PC-9 (cell line): ENCODE measurements at regions not wholly inside any gene's neighbourhood (a gene's known extent, or its start where the extent isn't known, plus 50 kb on each side); places are given as distances from the start of the nearest gene placed in this dataset.

Source experiments
- BruUV-seq: library from RNA; stranded (reverse); fragments of 400-500 nt; replicated peaks from 2 replicates; lab custom pipeline; 2021; lab: Mats Ljungman, UMichigan
- CTCF ChIA-PET: fragments of 300-600 bp; sonication (Branson Sonifier 250); formaldehyde crosslinking; loops from one replicate; lab custom pipeline; 2022; ENCODE audit warnings: antibody characterized with exemption; lab: Charles Lee
- POLR2A ChIA-PET: fragments of 300-600 bp; sonication (Branson Sonifier 250); formaldehyde crosslinking; loops from one replicate; lab custom pipeline; 2022; ENCODE audit warnings: antibody characterized with exemption; ENCODE audit not compliant: unreplicated experiment; lab: Charles Lee
- DNase-seq, 2 experiments: peaks; one replicate each; pipeline versions ENCODE4 v3.0.0 to v3.0.0-alpha.2; 2015 to 2022; ENCODE audit warnings: mixed read lengths in 1 of 2
- H2AFZ ChIP-seq: fragments of 200-600 bp; sonication (generic); 2 replicates; pipeline ENCODE4 v1.8.1; 2017; ENCODE audit warnings: antibody characterized with exemption
- H3F3A ChIP-seq: fragments of 200-600 bp; sonication (generic); 2 replicates; pipeline ENCODE4 v1.8.1; 2017; ENCODE audit warnings: antibody characterized with exemption, mild to moderate bottlenecking, low read depth; ENCODE audit not compliant: insufficient read depth
- H3K27ac ChIP-seq: fragments of 200-600 bp; sonication (generic); 2 replicates; pipeline ENCODE4 v1.6.1; 2016; ENCODE audit warnings: mixed run types
- H3K27me3 ChIP-seq: fragments of 200-600 bp; sonication (generic); 2 replicates; pipeline ENCODE4 v1.6.1; 2016; ENCODE audit warnings: low read depth, mixed run types; ENCODE audit not compliant: insufficient read depth
- H3K36me3 ChIP-seq: fragments of 200-600 bp; sonication (generic); 2 replicates; pipeline ENCODE4 v1.6.1; 2016; ENCODE audit warnings: low read depth, mixed run types
- H3K4me1 ChIP-seq: fragments of 200-600 bp; sonication (generic); replicated peaks from 2 replicates; pipeline ENCODE4 v1.6.1; 2016; ENCODE audit warnings: mixed run types; ENCODE audit not compliant: insufficient read depth
- H3K4me2 ChIP-seq: fragments of 200-600 bp; sonication (generic); 2 replicates; pipeline ENCODE4 v1.6.1; 2017; ENCODE audit warnings: mixed run types
- H3K4me3 ChIP-seq: fragments of 200-600 bp; sonication (generic); 2 replicates; pipeline ENCODE4 v1.6.1; 2016; ENCODE audit warnings: mixed run types
- H3K79me2 ChIP-seq: fragments of 200-600 bp; sonication (generic); 2 replicates; pipeline ENCODE4 v1.6.1; 2017; ENCODE audit warnings: low read depth, mixed run types
- H3K9me2 ChIP-seq: fragments of 200-600 bp; sonication (generic); 2 replicates; pipeline ENCODE4 v1.8.1; 2017; ENCODE audit warnings: mild to moderate bottlenecking; ENCODE audit not compliant: insufficient read depth
- H3K9me3 ChIP-seq: fragments of 200-600 bp; sonication (generic); 2 replicates; pipeline ENCODE4 v1.8.1; 2016; ENCODE audit warnings: low read depth; ENCODE audit not compliant: insufficient read depth
- H4K20me1 ChIP-seq: fragments of 200-600 bp; sonication (generic); 2 replicates; pipeline ENCODE4 v1.8.1; 2017; ENCODE audit not compliant: insufficient read depth
- EZH2 ChIP-seq: fragments of 200-600 bp; sonication (generic); IDR thresholded peaks from 2 replicates; pipeline ENCODE4 v1.8.0; 2017; ENCODE audit warnings: antibody characterized with exemption, low read depth
- intact Hi-C: fragments of 100-400 bp; cut with micrococcal nuclease; formaldehyde crosslinking; loops from one replicate; pipeline ENCODE4 v1.10.0; 2022; ENCODE audit not compliant: unreplicated experiment
- TF ChIP-seq, protein P1 (sequence below): fragments of 200-600 bp; sonication (generic); conservative IDR thresholded peaks from 2 replicates; pipeline ENCODE4 v1.6.1; 2017; ENCODE audit warnings: mixed run types, antibody characterized with exemption, mild to moderate bottlenecking, moderate library complexity

DNA sequence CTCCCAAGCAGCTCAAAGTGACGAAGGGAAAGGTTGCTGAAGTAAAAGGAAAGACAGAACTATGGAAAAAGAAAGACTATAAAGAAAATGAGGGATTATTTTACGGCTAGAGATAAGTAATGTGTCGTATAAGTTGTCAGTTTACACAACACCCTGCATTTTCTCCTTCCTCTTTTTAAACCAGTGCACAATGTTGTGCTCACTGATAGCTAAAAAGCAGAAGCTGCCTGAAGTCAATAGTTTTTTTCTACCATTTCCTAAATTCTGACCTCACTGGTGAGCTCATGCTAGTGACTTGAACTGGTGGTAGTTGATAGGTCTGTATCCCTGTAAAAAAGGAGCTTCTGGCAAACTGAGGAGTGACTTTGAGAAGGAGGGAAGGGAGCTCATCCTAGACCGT lies 368.6 kb upstream of the GBE1 start:
- Histone ChIP-seq H4K20me1 (no peaks in the 10 kb centered on the region), H3K4me3 (no peak overlapping the region), H3K4me2 (no peak overlapping the region), H3K27ac (no peak overlapping the region), H2AFZ (no peak overlapping the region), H3K79me2 (no peaks in the 10 kb centered on the region), H3K9me2 (no peaks in the 10 kb centered on the region), H3K4me1 (no peaks in the 10 kb centered on the region), H3K27me3 (no peaks in the 10 kb centered on the region), H3K36me3 (no peaks in the 10 kb centered on the region), H3F3A (no peaks in the 10 kb centered on the region), H3K9me3 (no peaks in the 10 kb centered on the region)
- ChIA-PET POLR2A (no interaction called here), CTCF (interaction anchor here (0.5 kb wide), 1 partner anchor 370 kb away, joined by 3 read pairs; no protein-coding TSS in a partner anchor)
- no peak for TF ChIP-seq EZH2
- TF ChIP-seq, protein P1, sequence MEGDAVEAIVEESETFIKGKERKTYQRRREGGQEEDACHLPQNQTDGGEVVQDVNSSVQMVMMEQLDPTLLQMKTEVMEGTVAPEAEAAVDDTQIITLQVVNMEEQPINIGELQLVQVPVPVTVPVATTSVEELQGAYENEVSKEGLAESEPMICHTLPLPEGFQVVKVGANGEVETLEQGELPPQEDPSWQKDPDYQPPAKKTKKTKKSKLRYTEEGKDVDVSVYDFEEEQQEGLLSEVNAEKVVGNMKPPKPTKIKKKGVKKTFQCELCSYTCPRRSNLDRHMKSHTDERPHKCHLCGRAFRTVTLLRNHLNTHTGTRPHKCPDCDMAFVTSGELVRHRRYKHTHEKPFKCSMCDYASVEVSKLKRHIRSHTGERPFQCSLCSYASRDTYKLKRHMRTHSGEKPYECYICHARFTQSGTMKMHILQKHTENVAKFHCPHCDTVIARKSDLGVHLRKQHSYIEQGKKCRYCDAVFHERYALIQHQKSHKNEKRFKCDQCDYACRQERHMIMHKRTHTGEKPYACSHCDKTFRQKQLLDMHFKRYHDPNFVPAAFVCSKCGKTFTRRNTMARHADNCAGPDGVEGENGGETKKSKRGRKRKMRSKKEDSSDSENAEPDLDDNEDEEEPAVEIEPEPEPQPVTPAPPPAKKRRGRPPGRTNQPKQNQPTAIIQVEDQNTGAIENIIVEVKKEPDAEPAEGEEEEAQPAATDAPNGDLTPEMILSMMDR: no peak
- intact Hi-C loops: no loop called here
- BruUV-seq: no TSS peak
- no peak for DNase-seq

DNA sequence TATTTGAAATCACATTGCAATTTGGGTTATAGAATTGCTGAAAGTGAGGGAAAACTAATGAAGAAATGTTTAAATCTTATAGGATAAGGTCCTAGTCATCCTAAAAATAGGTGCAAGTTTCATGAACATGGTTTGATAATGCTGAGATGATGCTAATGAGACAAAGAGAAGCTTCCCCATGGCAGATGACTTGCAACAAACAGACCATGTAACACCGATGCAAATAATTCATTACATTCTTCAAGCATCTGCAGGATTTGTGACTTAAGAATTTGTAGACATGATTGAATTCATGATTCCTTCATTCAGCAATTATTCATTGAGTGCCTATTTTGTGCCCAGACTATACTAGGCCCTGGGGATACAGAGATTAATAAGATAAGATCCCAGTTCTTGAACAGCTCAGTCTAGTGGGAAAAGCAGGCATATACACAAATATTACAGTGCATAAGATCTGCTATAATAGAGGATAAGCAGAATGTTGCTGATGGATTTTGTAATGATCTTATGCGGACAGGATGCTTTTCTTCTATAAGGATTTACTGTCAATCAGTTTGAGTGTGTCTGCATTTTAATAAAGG lies 367.9 kb upstream of the GBE1 start:
- no peak for TF ChIP-seq EZH2
- TF ChIP-seq, protein P1: no peak
- Histone ChIP-seq H2AFZ (no peak overlapping the region), H3K27ac (no peak overlapping the region), H3K27me3 (no peaks in the 10 kb centered on the region), H3K4me2 (no peak overlapping the region), H3K4me1 (no peaks in the 10 kb centered on the region), H3K9me3 (no peaks in the 10 kb centered on the region), H3K4me3 (no peak overlapping the region), H4K20me1 (no peaks in the 10 kb centered on the region), H3K36me3 (no peaks in the 10 kb centered on the region), H3K79me2 (no peaks in the 10 kb centered on the region), H3F3A (no peaks in the 10 kb centered on the region), H3K9me2 (no peaks in the 10 kb centered on the region)
- ChIA-PET CTCF (no interaction called here), POLR2A (no interaction called here)
- DNase-seq: no peak
- intact Hi-C loops: no loop called here
- no TSS peak for BruUV-seq

DNA sequence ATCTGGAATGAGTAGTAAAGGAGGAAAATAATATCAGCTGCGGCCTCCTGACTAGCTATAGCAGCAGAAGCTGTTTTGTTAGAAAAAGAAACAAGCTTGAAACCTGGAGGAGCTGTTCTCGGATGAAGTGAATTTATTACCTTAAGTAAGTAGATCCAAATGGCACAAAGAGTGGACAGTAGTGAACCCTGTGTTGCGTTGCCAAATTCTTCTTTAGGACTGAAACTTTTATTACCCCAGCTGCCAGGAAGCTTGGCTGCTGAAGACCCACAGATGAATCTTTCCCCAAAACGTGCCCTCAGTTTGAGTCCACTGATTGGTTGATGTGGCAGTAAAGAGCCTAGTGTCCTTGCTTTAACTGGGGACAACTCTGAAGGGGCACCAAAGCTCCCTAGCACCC lies 366.8 kb upstream of the GBE1 start:
- Histone ChIP-seq H3K27ac (no peak overlapping the region), H3F3A (no peaks in the 10 kb centered on the region), H3K4me2 (no peak overlapping the region), H3K27me3 (no peaks in the 10 kb centered on the region), H2AFZ (no peak overlapping the region), H3K9me3 (no peaks in the 10 kb centered on the region), H3K9me2 (no peaks in the 10 kb centered on the region), H3K4me1 (no peaks in the 10 kb centered on the region), H3K79me2 (no peaks in the 10 kb centered on the region), H3K4me3 (no peak overlapping the region), H4K20me1 (no peaks in the 10 kb centered on the region), H3K36me3 (no peaks in the 10 kb centered on the region)
- no peak for DNase-seq
- no peak for TF ChIP-seq EZH2
- ChIA-PET POLR2A (no interaction called here), CTCF (no interaction called here)
- intact Hi-C loops: no loop called here
- no TSS peak for BruUV-seq
